Stimulated activated CD4-positive, alpha-beta T cell treated with anti-CD3 and anti-CD28 coated beads, Interleukin-15, amount 100 ng/mL, for 48 hours (primary cell): ENCODE measurements at regions not wholly inside any gene's neighbourhood (a gene's known extent, or its start where the extent isn't known, plus 50 kb on each side); places are given as distances from the start of the nearest gene placed in this dataset.
A peak's percentile ranks its signal among the peaks of the same experiment; 100 is the strongest.
"Not testable (repeated sequence)": the region's sequence is repeated elsewhere in the genome, so short reads cannot be mapped to it uniquely, and the experiment has no call there.

Experiments
- DNase-seq, 2 donors: peaks; one replicate each; pipeline ENCODE4 v3.0.0-alpha.2; 2020; ENCODE audit warnings: low read depth in 2 of 2

- no peak for DNase-seq
Measured at GRCh38 chrX:4570151-4570550, 856.7 kb upstream of the PRKX start.

GRCh38 chrX:4560192-4560591, 846.7 kb upstream of the PRKX start:
- no peak for DNase-seq

GRCh38 chrX:4550018-4550417, 836.6 kb upstream of the PRKX start:
- DNase-seq = no peak

GRCh38 chrX:4547213-4547836, 833.9 kb upstream of the PRKX start:
- DNase-seq = peak in 1 of 2 donors; percentile 14

- DNase-seq = not testable (repeated sequence)
Measured at GRCh38 chrX:4546178-4546577, 832.7 kb upstream of the PRKX start.

- no peak for DNase-seq
Measured at GRCh38 chrX:4528247-4528646, 814.8 kb upstream of the PRKX start.

GRCh38 chrX:4485912-4486311, 772.5 kb upstream of the PRKX start:
- DNase-seq = no peak

GRCh38 chrX:4484266-4484665, 770.8 kb upstream of the PRKX start:
- no peak for DNase-seq

GRCh38 chrX:4451591-4451990, 738.1 kb upstream of the PRKX start:
- no peak for DNase-seq

- DNase-seq = no peak
Measured at GRCh38 chrX:4450177-4450576, 736.7 kb upstream of the PRKX start.

GRCh38 chrX:4435905-4436304, 722.5 kb upstream of the PRKX start:
- no peak for DNase-seq

- no peak for DNase-seq
Measured at GRCh38 chrX:4397471-4397870, 684.0 kb upstream of the PRKX start.

GRCh38 chrX:4382273-4382672, 668.8 kb upstream of the PRKX start:
- no peak for DNase-seq

GRCh38 chrX:4380710-4381109, 667.3 kb upstream of the PRKX start:
- no peak for DNase-seq

- no peak for DNase-seq
Measured at GRCh38 chrX:4379071-4379470, 665.6 kb upstream of the PRKX start.

- DNase-seq = no peak
Measured at GRCh38 chrX:4373791-4374190, 660.3 kb upstream of the PRKX start.

GRCh38 chrX:4358577-4358976, 645.1 kb upstream of the PRKX start:
- DNase-seq = no peak

GRCh38 chrX:4322916-4323315, 609.5 kb upstream of the PRKX start:
- DNase-seq = no peak

GRCh38 chrX:4320436-4320947, 607.0 kb upstream of the PRKX start:
- no peak for DNase-seq

GRCh38 chrX:4315891-4316290, 602.4 kb upstream of the PRKX start:
- no peak for DNase-seq

GRCh38 chrX:4314586-4314985, 601.1 kb upstream of the PRKX start:
- no peak for DNase-seq

- DNase-seq = no peak
Measured at GRCh38 chrX:4277122-4277521, 563.7 kb upstream of the PRKX start.

GRCh38 chrX:4268676-4269075, 555.2 kb upstream of the PRKX start:
- DNase-seq = no peak

GRCh38 chrX:4265036-4265435, 551.6 kb upstream of the PRKX start:
- DNase-seq = no peak
